Stimulated activated CD4-positive, alpha-beta T cell treated with anti-CD3 and anti-CD28 coated beads, Interleukin-4, amount 100 ng/mL, for 1 hour (primary cell): ENCODE measurements at regions not wholly inside any gene's neighbourhood (a gene's known extent, or its start where the extent isn't known, plus 50 kb on each side); places are given as distances from the start of the nearest gene placed in this dataset.
"Not testable (repeated sequence)": the region's sequence is repeated elsewhere in the genome, so short reads cannot be mapped to it uniquely, and the experiment has no call there.

Experiments
- DNase-seq: peaks from one replicate; pipeline ENCODE4 v3.0.0-alpha.2; 2020

GRCh38 chr12:77249892-77250291, 184.5 kb upstream of the E2F7 start:
- DNase-seq: no peak

DNA sequence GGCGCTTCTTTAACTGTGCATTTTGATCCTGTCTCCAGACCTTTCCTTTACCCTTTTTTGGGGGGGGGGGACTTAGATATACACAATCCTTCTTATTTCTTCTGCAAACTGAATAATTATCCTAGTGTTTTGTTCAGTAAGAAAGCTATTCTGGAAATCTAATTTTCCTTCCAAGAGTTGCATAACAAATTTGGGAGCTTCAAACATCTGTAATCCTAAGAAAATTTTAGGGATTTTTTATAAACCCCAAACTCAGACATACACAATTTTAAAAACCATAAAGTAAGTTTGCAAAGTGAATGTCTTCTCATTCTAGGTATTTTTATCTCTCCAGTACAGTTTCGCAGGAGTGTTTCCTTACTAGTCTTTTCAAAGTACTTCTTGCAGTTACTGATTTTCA, 182.7 kb upstream of the E2F7 start:
- DNase-seq: no peak

DNA sequence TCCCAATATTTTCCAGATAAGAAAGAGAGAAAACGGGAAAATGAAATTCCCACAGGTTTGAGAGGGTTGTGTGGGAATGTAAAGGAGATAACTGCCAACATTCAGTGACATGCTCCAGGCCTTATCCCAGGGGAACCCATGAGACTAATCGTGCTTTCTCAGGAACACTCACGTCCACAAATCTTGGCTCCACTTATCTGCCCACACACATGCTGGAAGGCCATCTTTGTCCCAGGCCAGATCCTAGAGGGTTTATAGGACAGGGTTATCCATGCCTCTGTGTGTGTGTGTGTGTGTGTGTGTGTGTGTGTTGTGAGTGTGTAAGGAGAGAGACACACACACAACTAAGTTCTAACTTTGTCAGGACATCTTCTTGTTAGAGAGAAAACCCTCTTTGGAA, 182.2 kb upstream of the E2F7 start:
- no peak for DNase-seq

- no peak for DNase-seq
These were observed 178.0 kb upstream of the E2F7 start for GRCh38 chr12:77243345-77243744.

GRCh38 chr12:77239617-77240016, 174.2 kb upstream of the E2F7 start:
- DNase-seq: no peak

DNA sequence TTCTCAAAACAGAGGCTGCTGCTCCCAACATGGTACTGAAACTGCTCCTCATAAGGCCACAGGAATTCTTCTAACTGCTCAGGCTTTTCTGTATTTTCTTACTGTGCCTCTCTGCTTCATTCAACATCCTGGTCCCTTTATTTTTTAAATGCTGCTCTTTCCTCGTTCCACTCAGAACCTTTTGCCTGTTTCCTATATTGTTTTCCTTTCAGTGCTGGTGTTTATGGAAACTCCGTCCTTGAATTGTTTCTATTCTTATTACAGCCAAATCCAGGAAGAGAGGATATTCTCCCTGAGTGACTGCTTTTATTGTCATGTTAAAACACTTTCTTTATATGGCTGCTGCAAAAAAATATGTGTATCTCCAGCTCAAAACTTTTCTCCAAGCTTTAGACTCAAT, 173.0 kb upstream of the E2F7 start:
- no peak for DNase-seq

DNA sequence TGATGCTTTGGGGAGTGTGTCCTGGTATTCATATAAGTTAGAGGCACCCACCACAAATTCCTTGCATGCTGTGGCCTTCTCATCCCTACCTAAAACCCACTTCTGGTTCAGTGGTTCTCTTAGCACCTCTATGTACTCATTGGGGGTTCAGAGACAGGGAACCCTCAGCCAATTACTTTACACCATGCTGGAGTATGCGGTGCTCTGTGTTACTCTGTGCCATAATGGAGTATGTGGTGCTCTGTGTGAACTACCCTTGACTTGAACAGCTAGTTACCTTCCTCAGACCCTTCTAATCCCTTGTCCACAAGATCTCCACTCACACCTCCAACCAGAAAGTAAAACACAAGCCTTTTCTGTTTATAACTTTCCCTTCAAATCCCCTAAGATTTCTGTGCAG, 172.5 kb upstream of the E2F7 start:
- no peak for DNase-seq

- no peak for DNase-seq
These were observed 170.7 kb upstream of the E2F7 start for GRCh38 chr12:77236066-77236465.

DNA sequence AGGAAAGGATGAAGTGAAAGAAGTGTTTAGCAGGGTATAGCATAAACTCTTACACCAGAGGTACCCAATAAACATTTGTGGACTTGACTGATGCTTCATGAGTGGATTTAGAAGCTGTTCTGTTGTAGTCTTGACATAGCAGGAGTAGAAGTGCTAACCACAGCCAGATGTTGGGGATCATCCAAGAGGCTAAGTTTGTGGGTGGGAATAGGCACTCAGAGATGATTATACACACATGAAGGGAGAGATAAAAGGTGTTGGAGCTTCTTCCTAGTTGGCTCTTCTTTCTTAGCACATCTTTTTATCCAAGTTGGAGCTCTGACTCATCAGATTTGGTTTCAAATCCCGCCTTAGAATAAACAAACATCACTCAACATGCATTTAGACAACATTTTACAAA, 166.7 kb upstream of the E2F7 start:
- DNase-seq: no peak

- no peak for DNase-seq
These were observed 166.1 kb upstream of the E2F7 start for GRCh38 chr12:77231501-77231918.

GRCh38 chr12:77229640-77230442, 164.5 kb upstream of the E2F7 start:
- no peak for DNase-seq

- no peak for DNase-seq
These were observed 163.0 kb upstream of the E2F7 start for GRCh38 chr12:77228376-77228775.

DNA sequence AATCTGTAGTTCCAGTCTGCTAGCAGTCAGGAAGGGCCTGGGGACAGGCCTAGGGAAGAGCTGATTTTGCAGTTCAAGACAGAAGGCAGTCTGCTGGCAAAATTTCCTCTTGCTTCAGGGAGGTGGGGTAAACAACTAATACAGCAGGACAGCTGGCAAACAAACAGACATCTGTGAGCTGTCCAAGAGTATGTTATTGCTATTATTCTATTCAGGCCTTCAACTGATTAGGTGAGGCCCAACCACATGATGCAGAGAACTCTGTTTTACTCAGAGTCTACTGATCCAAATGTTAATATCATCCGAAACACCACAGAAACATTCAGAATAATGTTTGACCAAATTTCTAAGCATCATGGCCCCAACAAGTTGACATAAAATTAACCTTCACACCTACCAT, 161.0 kb upstream of the E2F7 start:
- no peak for DNase-seq

DNA sequence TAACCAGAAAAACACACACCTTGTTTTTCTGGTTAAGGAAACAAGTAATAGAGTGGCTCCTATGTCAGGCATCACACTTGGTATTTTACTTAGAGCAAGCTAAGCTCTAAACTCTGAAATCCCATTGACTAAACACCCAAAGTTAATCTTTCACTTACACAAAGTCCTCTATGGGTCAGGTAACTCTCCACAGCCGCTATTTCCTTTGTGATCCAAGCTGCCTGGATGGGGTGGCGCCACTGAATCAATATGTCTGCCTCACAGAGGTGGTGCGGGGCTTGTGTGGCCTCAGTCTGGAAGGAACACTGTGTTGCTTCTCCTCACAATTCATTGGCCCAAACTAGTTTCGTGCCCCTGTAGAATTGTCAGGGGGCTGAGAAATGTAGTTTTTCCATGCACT, 160.0 kb upstream of the E2F7 start:
- DNase-seq: no peak

- DNase-seq: no peak
These were observed 159.0 kb upstream of the E2F7 start for GRCh38 chr12:77224346-77224745.

DNA sequence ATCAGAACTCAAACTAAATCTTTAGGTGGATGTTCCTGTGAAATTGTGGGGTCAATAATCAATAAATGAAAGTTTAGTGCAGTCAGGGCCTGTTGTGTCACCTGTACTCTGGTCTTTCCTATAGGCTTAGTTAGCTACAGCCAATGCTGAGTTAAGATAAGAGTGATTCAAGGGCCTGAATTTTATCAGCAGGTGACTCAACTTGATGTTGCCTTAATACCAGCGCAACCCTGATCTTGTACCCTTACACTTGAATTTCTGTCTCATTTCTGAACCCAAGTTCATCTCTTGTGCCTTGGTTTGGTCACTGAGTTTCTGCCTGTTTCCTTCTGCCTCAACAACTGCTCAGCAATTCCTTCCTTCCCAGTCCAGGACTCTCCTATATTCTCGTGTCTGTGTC, 157.0 kb upstream of the E2F7 start:
- DNase-seq: no peak

- no peak for DNase-seq
These were observed 155.2 kb upstream of the E2F7 start for GRCh38 chr12:77220586-77220985.

GRCh38 chr12:77218278-77218677, 152.9 kb upstream of the E2F7 start:
- no peak for DNase-seq

- DNase-seq: not testable (repeated sequence)
These were observed 150.8 kb upstream of the E2F7 start for GRCh38 chr12:77216136-77216535.

- no peak for DNase-seq
These were observed 148.8 kb upstream of the E2F7 start for GRCh38 chr12:77214136-77214535.

GRCh38 chr12:77213319-77213718, 147.9 kb upstream of the E2F7 start:
- DNase-seq: no peak

DNA sequence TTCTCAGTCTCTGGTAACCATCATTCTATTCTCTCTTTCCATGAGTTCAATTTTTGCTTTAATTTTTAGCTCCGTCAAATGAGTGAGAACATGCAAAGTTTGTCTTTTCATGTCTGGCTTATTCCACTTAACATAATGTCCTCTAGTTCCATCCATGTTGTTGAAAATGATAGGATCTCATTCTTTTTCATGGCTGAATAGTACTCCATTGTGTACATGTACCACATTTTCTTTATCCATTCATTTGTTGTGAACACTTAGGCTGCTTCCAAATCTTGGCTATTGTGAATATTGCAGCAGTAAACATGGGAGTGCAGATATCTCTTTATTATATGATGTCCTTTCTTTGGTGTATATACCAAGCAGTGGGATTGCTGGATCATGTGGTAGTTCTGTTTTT, 145.4 kb upstream of the E2F7 start:
- DNase-seq: no peak

GRCh38 chr12:77204083-77204482, 138.7 kb upstream of the E2F7 start:
- DNase-seq: no peak

- no peak for DNase-seq
These were observed 137.2 kb upstream of the E2F7 start for GRCh38 chr12:77202457-77203060.

DNA sequence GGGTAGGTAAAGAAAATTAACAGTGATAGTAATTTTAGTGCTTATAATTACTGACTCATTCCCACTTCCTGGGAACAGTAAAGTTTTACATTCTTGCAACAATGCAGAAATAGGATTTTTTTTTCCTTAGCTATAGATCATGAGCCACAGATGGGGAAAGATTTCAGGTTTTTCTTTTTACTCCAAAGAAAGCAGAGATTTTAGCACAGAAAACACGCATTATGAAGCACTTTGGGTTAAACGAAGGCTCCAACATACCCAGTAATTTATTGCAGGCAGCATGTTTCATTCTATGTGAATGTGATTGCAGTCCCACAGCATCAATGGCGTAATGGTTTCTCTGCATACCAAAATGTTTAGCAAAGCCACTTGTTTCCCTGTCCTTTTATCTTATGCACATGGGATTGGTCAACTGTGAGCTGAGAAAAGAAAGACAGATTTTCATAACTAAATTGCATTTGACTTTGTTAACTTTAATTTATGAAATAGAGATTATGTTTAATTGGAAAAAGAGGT, 124.6 kb upstream of the E2F7 start:
- DNase-seq: no peak
